ENCODE measurements at regions not wholly inside any gene's neighbourhood (a gene's known extent, or its start where the extent isn't known, plus 50 kb on each side); places are given as distances from the start of the nearest gene placed in this dataset.

- TF ChIP-seq POLR2AphosphoS5 (IDR thresholded peaks at IDR 0.05; ENCODE audit: insufficient read depth, low read depth, low read length) = no peak
- no peak for TF ChIP-seq POLR2A (IDR thresholded peaks at IDR 0.05; ENCODE audit: low read depth, low read length)
- TF ChIP-seq CTCF (IDR thresholded peaks at IDR 0.05; ENCODE audit: extremely low read depth in 1 of 2, insufficient read depth in 1 of 2, low read depth in 1 of 2, low read length in 2 of 2) = no peak
These were observed 352.5 kb upstream of the ZNF521 start for GRCh38 chr18:25704494-25704893.
